GM23248 (cell line): ENCODE measurements at regions not wholly inside any gene's neighbourhood (a gene's known extent, or its start where the extent isn't known, plus 50 kb on each side); places are given as distances from the start of the nearest gene placed in this dataset.

ENCODE experiments used
- EZH2 ChIP-seq: fragments of 200-600 bp; sonication (generic); IDR thresholded peaks from 2 replicates; pipeline ENCODE4 v1.6.1; 2018; ENCODE audit warnings: antibody characterized with exemption, mild to moderate bottlenecking; ENCODE audit not compliant: insufficient read depth, poor library complexity, severe bottlenecking
- EZH2phosphoT487 ChIP-seq: fragments of 200-600 bp; sonication (generic); IDR thresholded peaks from 2 replicates; pipeline ENCODE4 v1.6.1; 2018; ENCODE audit warnings: antibody characterized with exemption, moderate library complexity, mild to moderate bottlenecking, low read depth; ENCODE audit not compliant: insufficient read depth

DNA sequence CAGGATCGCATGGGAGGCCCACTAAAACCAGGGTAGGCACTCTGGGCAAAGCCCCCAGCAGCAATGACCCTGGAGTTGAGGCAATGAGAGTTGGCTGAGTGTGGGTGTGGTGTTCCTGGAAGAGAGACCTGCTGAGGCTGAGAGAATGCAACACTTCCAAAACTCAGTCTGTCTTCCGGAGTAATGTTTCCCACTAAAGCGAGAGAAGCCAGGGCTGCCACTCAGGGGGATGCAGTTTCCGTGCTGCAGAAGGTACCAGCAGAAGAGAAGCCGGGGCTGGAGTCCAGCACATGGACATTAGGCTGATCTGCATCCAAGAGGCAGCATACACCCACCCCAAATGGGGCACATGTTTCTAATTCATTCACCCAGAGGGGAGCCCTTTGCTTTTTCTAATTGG is 127.2 kb upstream of the ARHGAP28 start:
- TF ChIP-seq EZH2phosphoT487 = no peak
- no peak for TF ChIP-seq EZH2
